NB4 (cell line): ENCODE measurements at regions not wholly inside any gene's neighbourhood (a gene's known extent, or its start where the extent isn't known, plus 50 kb on each side); places are given as distances from the start of the nearest gene placed in this dataset.
"Not testable (repeated sequence)": the region's sequence is repeated elsewhere in the genome, so short reads cannot be mapped to it uniquely, and the experiment has no call there.

ENCODE experiments used
- DNase-seq: peaks from one replicate; pipeline ENCODE4 v3.0.0; 2010; ENCODE audit warnings: low read depth
- H3K4me3 ChIP-seq: one replicate; pipeline ENCODE4 v1.5.1; 2011; ENCODE audit warnings: mild to moderate bottlenecking, low read depth, low read length, moderate library complexity
- MYC ChIP-seq: IDR thresholded peaks from 2 replicates; pipeline ENCODE4 v1.6.1; 2011; ENCODE audit warnings: low read depth, low read length
- POLR2A ChIP-seq: IDR thresholded peaks from 2 replicates; pipeline ENCODE4 v1.6.1; 2011; ENCODE audit warnings: mild to moderate bottlenecking; ENCODE audit not compliant: insufficient read length; ENCODE audit errors: extremely low read depth
- TF ChIP-seq, protein P1 (sequence below): IDR thresholded peaks from 2 replicates; pipeline ENCODE4 v1.6.1; 2011; ENCODE audit warnings: low read depth, low read length
- TF ChIP-seq, protein P2 (sequence below): IDR thresholded peaks from one replicate; pipeline ENCODE4 v1.5.1; 2012; ENCODE audit warnings: low read depth, low read length

DNA sequence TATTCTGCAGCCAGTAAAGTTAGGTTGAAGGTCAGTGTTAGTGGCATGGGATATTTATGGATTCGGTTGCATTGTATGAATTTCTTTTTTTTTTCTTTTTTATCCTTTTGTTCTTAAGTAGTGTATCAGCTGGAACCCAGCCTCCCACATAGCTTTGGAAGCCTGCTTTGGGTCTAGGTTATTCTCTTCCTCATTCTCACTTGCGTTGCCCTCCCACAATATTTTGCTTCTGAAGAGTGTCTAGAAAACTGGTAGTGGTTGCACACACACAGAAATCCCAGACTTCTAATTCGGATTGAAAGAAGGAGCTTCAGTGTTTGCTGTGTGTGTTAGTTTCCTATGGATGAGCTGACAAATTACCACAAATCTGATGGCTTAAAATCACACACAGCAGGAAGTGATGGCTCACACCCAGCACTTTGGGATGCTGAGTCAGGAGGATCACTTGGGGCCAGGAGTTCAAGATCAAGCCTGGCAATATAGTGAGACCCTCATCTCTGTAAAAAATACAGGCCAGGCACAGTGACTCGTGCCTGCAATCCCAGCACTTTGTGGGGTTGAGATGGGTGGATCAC, 104.8 kb downstream of the ARL4C start:
- H3K4me3 ChIP-seq, result no peak overlapping the region
- no peak for DNase-seq
- TF ChIP-seq, protein P1, sequence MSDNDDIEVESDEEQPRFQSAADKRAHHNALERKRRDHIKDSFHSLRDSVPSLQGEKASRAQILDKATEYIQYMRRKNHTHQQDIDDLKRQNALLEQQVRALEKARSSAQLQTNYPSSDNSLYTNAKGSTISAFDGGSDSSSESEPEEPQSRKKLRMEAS, result no peak
- TF ChIP-seq, protein P2, sequence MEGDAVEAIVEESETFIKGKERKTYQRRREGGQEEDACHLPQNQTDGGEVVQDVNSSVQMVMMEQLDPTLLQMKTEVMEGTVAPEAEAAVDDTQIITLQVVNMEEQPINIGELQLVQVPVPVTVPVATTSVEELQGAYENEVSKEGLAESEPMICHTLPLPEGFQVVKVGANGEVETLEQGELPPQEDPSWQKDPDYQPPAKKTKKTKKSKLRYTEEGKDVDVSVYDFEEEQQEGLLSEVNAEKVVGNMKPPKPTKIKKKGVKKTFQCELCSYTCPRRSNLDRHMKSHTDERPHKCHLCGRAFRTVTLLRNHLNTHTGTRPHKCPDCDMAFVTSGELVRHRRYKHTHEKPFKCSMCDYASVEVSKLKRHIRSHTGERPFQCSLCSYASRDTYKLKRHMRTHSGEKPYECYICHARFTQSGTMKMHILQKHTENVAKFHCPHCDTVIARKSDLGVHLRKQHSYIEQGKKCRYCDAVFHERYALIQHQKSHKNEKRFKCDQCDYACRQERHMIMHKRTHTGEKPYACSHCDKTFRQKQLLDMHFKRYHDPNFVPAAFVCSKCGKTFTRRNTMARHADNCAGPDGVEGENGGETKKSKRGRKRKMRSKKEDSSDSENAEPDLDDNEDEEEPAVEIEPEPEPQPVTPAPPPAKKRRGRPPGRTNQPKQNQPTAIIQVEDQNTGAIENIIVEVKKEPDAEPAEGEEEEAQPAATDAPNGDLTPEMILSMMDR, result no peak
- TF ChIP-seq POLR2A (no peak), MYC (no peak)

DNA sequence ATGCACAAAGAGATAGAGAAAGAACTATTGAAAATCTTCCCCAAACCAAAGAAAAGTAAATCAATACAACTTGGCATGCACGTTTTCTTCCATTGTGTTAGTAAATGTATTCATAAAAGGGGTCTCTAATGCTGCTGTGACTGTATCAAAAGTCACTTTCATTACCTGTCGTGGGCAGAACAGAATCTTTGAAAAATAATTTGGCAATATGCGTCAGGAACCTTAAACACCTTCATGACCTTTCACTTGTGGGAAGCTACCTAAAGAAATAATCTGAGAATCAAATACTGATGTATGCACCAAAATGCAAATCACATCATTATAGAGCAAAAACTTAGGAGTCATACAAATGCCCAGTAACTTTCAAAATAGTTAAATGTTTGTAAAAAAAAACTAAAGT, 105.3 kb downstream of the ARL4C start:
- no peak overlapping the region for H3K4me3 ChIP-seq
- TF ChIP-seq POLR2A (no peak), MYC (no peak)
- TF ChIP-seq, protein P2, result no peak
- TF ChIP-seq, protein P1, result no peak
- no peak for DNase-seq

GRCh38 chr2:234389661-234390060, 107.2 kb downstream of the ARL4C start:
- H3K4me3 ChIP-seq, result not testable (repeated sequence)

GRCh38 chr2:234388591-234388990, 108.3 kb downstream of the ARL4C start:
- H3K4me3 ChIP-seq, result no peak overlapping the region
- TF ChIP-seq, protein P1, result no peak
- no peak for DNase-seq

More at GRCh38 chr2:234389661-234390060, 107.2 kb downstream of the ARL4C start:
- DNase-seq, result not testable (repeated sequence)

GRCh38 chr2:234386971-234387370, 109.9 kb downstream of the ARL4C start:
- H3K4me3 ChIP-seq, result no peak overlapping the region
- TF ChIP-seq POLR2A (no peak), MYC (no peak)
- TF ChIP-seq, protein P1, result no peak
- TF ChIP-seq, protein P2, result no peak
- DNase-seq, result no peak

- TF ChIP-seq, protein P1, result no peak
- TF ChIP-seq POLR2A (no peak), MYC (no peak)
- TF ChIP-seq, protein P2, result no peak
- DNase-seq, result no peak
- no peak overlapping the region for H3K4me3 ChIP-seq
Measured at GRCh38 chr2:234382131-234382530, 114.8 kb downstream of the ARL4C start.

GRCh38 chr2:234378958-234379357, 117.9 kb downstream of the ARL4C start:
- not testable (repeated sequence) for DNase-seq, H3K4me3 ChIP-seq
